Epidermal melanocyte (primary cell): ENCODE measurements at regions not wholly inside any gene's neighbourhood (a gene's known extent, or its start where the extent isn't known, plus 50 kb on each side); places are given as distances from the start of the nearest gene placed in this dataset.

ENCODE experiments used
- DNase-seq: peaks from one replicate; pipeline ENCODE4 v3.0.0; 2011; ENCODE audit warnings: low spot score; ENCODE audit not compliant: insufficient read length

DNA sequence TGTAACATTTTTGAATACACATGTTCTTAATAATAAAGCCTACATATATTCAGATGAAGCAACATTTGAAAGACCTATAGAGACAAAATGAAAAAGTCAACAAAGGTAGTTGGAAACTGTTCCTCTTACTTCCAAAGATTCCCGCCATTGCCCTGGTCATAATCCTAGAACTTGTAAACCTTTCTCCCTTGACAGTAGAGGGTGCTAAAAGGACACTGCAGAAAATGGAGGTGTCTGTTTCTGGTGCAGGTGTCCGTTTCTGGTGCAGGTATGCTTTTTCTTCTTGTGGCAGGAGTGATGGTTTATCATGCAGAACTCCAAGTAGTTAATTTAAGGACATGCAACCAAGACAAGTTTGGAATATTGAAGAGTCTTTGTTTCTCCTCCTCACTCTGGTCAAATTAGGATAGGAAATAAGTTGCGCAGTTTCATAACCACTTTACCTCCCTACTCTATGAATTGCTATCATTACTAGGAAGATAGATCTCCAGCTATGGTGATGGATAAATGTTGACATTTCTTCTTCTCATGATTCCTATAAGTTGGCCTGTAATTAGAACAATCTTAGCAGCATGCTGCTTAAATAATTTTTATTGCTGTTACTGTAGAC lies 56.0 kb upstream of the FAM174A start:
- DNase-seq, result no peak

DNA sequence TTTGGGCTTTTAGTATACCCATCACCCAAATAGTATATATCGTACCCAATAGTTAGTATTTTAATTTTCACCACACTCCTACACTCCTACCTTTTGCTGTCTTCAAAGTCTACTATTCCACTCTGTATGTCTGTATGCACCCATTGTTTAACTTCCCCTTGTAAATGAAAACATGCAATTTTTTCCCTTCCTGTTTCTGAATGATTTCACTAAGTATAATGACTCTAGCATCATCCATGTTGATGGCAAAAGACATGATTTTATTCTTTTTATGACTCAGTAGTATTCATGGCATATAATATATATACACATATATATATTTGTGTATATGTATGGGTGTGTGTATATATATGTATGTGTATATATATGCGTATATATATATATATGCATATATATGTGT lies 63.1 kb upstream of the FAM174A start:
- DNase-seq, result no peak

GRCh38 chr5:100469767-100470166 lies 65.4 kb upstream of the FAM174A start:
- DNase-seq, result no peak

GRCh38 chr5:100464418-100464817 lies 70.8 kb upstream of the FAM174A start:
- no peak for DNase-seq

- DNase-seq, result no peak
Measured at GRCh38 chr5:100456615-100457014, 78.6 kb upstream of the FAM174A start.

- DNase-seq, result no peak
Measured at GRCh38 chr5:100452126-100452525, 83.0 kb upstream of the FAM174A start.

GRCh38 chr5:100448111-100448528 lies 87.1 kb upstream of the FAM174A start:
- DNase-seq, result no peak

DNA sequence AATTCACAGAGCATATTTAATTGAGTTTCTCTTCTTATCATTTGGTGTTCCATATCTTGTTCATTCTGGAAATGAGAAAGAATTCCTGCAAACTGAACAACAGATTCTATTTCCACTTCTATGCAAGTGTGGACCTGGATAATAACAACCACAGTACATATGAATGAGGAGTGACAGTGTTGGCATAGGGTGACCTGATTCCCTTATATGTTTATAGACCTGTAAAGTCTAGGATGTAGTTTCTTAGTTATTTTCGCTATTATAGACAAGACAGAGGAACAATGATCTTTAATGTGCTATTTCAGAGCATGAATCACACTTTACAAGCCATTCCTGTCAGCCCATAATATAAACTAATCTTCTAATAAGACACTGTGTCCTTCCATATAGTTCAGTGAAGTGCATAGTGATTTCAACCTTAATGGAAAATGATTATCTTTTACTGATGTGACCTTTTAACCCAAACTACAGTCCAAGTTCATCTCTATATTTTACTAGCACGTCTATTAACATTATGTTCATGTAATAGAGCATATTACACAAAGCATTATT lies 88.2 kb upstream of the FAM174A start:
- DNase-seq, result no peak

DNA sequence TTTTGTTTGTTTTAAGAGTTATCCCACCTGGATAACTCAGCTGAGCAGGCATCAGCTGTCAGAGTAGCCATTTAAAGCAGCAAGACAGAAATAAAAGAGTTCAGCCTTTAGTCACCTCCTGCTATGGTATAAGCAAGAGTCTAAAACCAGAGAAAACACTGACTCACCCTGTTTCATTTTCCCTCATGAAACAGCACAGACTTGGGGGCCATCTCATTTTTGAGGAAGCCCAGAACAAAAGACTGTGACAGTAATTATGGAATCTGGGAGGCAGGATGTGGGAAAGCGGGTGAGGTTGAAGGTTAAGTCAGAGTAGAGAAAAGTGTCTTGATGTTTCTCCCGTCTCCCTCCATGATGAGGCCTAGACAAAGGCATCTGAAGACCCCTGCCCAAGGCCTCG lies 90.2 kb upstream of the FAM174A start:
- no peak for DNase-seq

GRCh38 chr5:100434815-100435214 lies 100.4 kb upstream of the FAM174A start:
- DNase-seq, result no peak

GRCh38 chr5:100432741-100433140 lies 102.4 kb upstream of the FAM174A start:
- no peak for DNase-seq

DNA sequence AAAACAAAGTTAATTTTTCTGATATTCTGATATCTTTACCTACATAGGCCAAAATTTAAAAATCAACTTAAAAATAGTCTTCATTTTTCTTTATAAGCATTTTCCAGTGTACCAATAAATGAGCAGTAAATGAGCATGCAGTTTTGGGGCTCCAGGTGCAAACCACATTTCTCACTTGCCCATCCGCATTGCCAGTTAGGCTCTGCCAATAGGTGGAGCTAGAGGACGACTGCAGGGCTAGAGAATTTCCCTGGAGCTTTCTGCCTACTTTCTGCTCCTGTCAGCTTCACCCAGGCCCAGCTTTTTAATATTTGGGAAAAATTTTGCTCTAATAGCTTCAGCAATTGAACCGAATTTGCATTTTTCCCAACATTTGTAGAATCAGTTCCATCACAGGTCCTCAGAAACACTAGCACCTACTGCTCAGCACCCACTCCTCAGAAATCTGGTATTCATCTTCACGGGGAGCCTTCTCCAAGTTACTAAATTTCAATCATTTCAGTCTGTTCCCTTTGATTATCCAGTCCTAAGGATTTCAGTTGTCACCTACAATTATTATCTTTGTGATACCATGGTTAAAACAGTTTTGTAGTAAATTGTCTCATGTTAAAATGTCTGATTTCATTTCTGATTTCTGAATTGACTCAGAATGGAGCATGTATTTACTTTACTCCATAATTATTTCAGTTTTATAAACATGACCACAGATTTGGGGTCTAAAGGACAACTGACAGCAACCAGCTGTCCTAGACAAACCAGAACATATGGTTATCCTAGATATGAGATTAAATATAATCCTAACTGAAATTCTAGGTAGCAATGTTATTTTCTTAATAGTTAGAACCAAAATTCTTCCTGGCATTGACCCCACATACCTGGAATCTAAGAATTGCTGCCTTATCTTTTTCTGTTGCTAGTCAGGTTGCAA lies 104.6 kb upstream of the FAM174A start:
- DNase-seq, result peak; percentile 17

- DNase-seq, result no peak
Measured at GRCh38 chr5:100424787-100425186, 110.4 kb upstream of the FAM174A start.

GRCh38 chr5:100424017-100424416 lies 111.2 kb upstream of the FAM174A start:
- no peak for DNase-seq

DNA sequence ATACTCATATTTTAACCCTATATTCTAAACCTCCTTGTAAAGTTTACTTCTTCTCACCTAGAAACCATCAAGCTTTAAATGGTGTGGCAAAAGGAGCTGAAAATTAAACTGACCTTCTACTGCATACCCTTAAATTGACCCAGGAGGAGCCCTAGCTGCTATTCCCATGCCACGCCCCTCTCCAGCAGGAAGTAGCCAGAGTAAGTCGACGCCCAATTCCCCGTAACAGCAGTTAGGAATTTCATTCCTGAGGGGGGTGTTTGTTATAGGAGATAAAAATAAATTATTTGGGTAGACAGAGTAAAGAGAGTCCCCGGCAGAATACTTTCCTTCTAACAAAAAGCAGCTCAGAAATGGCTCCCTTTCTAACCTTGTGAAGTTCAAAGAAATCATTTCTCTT lies 111.8 kb upstream of the FAM174A start:
- DNase-seq, result no peak

DNA sequence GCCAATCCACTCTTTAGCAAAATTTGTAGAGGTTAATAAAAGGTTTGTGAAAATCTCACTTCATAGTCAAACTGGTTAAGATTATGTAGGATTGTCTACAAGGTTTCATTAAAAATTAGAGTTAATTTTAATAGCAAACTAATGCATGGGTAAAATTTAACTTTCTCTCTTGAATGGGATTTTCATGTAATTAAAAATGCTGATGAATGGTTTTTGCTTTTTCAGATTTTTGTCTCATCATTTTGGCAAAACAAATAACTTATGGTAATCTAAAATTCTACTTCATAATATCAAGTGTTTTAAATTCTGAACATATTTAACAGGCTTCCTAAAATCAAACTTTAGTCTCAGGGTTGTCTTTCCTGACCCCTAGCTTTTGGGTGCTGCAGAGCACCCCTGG lies 113.8 kb upstream of the FAM174A start:
- no peak for DNase-seq

GRCh38 chr5:100418231-100418630 lies 116.9 kb upstream of the FAM174A start:
- DNase-seq, result no peak

DNA sequence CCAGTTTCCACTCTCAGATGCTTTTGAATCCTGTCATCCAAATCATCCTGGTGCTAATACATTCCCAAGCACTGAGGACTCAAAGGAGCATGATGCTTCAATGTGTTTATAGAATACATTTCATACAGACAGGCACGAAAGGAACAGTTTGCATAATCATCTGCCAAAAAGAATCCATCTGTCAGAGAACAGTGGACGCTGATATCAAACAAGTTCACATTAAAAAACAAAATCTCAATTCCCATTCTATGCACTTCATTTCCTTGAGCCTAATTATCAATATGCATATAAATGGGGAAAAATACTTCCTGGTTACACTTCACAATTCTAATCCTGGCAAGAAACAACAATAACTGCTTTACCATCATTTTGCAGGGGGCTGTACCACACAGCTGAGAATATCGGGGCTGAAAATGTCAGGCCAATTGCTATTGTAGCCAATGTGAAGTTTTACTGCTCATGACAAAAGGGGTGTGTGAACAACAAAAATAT lies 125.5 kb upstream of the FAM174A start:
- no peak for DNase-seq

DNA sequence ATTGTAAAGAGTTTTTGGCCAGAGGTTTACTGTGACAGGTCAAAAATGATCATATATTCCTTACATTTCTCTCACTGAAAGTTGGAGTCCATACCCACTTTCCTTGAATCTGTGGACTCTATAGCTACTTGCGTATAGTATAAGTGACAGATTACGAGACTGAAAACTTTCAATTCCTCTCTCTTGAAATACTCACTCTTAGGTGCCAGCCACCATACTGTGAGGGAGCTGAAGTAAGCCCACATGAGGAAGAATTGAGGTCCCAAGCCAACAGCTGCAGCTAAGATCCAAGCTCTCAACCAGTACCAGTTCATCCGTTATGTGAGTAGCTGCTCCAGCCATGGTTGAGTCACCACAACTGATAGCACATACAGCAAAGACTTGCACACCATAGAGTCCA lies 128.1 kb upstream of the FAM174A start:
- DNase-seq, result no peak

- DNase-seq, result no peak
Measured at GRCh38 chr5:100406640-100407039, 128.5 kb upstream of the FAM174A start.

DNA sequence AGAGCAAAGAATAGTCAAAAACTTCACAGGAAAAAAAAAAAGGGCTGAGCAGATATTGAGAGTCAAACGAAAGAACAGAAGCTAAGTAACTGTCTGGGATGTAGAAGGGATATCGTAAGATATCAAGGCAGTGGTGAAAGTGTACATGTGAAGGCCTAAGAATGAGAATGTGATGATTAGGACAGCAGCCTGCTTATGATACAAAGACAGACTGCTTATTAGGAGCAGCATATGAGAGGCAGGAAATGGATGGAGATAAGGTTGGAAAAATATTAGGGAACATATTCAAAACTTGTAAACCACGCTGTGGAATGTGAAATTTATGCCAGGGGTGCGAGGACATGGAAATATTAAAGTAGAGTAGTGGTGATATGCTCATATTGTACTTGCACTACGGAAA lies 133.1 kb upstream of the FAM174A start:
- no peak for DNase-seq

- no peak for DNase-seq
Measured at GRCh38 chr5:100401149-100401548, 134.0 kb upstream of the FAM174A start.
